GM18499 (cell line): ENCODE measurements at regions not wholly inside any gene's neighbourhood (a gene's known extent, or its start where the extent isn't known, plus 50 kb on each side); places are given as distances from the start of the nearest gene placed in this dataset.

Experiments
- ATAC-seq: cut with Tn5 transposase; IDR thresholded peaks from one replicate; pipeline ENCODE4 v1.9.1; 2021; ENCODE audit warnings: moderate number of reproducible peaks; ENCODE audit not compliant: insufficient read depth, unreplicated experiment

DNA sequence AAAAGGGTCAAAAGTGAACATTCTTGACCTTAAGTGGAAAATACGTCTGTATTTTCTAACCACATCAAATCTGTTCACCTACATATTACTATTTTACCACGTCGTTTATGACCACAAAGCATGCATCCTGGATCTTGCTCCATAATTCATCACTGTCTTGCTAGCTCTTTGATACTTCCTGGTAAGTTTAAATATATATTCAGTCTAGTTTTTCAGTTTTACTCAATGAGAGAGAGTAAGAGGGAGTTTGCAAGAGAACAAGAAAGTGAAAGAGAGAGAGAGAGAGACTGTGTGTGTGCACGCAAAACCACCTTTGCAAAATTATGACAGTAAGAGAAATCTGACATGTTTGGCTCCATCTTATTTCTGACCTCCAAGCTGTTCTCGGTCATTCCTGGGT lies 173.7 kb upstream of the GALNTL6 start:
- ATAC-seq = peak; percentile 96

DNA sequence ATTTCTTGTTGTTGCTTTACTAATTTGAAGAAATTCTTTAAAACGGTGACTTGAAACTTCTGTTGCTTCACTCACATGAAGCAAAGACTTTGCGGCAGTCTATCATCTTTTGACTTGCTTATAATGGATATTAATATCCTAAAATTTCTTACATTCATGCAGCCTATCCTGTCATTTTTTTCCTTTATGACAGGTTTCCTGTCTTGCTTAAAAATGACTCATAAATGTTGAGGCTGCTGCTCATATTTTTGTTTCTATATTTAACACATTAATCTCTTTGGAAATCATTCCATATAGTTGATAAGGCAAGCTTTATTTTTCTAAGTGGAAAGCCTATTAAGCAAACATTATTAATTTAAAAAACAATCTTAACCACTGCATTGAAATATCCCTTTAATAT lies 176.6 kb upstream of the GALNTL6 start:
- ATAC-seq = no peak

DNA sequence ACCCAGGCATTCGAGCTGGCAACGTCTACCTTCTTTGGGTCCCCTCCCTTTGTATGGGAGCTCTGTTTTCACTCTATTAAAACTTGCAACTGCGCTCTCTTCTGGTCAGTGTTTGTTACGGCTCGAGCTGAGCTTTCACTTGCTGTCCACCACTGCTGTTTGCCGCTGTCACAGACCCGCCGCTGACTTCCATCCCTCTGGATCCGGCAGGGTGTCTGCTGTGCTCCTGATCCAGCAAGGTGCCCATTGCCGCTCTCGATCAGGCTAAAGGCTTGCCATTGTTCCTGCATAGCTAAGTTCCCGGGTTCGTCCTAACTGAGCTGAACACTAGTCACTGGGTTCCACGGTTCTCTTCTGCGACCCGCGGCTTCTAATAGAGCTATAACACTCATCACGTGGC lies 183.5 kb upstream of the GALNTL6 start:
- ATAC-seq = no peak

DNA sequence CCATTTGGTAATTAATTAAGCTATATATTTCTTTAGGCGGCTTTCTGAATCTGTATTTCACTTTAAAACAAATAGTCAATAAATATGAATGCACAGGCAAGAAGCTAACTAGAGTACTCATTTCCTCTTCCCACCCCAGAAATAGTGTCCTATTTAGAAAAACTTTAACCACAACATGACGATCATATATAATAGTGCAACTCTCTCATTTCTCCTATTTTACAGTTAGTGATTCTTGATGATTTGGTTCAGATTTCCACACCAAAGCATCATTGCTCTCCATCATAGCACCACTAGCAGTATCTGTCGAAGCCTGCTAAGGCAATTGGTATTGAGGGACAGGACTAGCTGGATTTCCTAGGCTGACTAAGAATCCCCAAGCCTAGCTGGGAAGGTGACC lies 184.0 kb upstream of the GALNTL6 start:
- ATAC-seq = peak; percentile 97

DNA sequence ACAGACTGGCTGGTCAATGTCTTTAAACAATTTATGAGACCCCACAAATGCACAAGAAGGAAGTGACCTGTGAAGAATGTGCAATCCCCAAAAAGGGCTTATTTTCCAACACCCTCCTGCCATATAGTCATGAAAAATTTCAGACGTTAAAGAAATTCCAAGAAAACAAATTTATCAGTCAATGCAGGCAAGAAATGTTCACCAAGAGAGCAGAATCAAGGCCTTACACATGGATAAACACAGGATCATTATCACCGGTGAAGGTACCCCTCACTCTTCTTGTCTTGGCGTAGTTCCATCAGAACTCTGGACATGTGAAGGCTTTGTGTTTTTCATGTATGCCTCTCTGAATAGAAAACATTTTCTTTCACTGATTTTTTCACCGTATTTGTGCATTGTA lies 186.7 kb upstream of the GALNTL6 start:
- no peak for ATAC-seq

DNA sequence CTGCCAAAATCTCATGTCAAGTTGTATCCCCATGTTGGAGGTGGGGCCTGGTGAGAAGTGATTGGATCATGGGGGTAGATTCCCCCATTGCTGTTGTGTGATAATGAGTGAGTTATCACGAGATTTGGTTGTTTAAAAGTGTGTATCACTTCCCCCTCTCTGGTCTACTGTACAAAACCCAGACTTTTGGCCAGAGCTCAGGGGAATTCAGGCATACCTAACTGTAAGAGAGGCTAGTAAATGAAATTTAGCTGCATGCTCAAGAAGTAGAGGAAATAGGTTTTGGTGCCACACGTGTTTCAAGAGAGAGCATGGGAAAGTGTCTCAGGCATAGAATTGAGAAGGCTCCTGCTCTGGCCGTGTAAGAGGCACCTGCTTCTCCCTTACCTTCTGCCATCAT lies 190.5 kb upstream of the GALNTL6 start:
- ATAC-seq = peak; percentile 41

DNA sequence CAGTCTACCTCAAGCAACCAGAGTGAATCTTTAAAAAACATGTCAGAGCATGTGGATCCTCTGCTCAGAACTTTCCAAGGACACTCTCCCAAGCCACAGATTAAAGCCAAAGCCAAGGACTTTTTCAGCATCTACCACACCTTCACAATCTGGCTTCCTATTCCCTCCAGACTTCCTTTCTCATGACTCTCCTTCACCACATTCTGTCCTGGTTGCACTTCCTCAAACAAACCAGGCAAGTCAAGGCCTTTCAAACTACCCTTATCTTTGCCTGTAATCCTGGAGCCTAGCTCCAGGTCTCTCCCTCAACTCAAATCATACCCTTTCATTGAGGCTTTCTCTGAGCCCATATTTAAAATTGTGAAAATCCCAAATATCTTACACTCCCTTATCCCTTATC lies 191.6 kb upstream of the GALNTL6 start:
- no peak for ATAC-seq

DNA sequence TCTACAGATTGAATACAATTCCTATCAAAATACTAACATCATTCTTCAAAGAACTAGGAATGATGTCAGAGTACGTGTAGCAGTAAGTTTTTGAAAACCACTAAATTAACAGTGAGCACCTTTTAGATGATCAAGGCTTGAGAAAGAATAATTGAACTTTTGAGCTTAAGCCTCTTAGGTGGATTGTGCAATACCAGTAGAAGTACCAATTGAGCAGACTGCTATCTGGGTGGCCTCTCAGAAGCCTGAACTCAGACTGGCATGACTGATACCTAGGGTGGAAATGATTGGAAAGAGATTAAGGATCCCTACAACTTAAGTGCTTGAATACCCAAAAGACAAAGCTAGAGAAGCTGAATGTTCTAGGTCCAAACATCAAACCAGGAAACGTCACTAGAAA lies 200.3 kb upstream of the GALNTL6 start:
- ATAC-seq = no peak

DNA sequence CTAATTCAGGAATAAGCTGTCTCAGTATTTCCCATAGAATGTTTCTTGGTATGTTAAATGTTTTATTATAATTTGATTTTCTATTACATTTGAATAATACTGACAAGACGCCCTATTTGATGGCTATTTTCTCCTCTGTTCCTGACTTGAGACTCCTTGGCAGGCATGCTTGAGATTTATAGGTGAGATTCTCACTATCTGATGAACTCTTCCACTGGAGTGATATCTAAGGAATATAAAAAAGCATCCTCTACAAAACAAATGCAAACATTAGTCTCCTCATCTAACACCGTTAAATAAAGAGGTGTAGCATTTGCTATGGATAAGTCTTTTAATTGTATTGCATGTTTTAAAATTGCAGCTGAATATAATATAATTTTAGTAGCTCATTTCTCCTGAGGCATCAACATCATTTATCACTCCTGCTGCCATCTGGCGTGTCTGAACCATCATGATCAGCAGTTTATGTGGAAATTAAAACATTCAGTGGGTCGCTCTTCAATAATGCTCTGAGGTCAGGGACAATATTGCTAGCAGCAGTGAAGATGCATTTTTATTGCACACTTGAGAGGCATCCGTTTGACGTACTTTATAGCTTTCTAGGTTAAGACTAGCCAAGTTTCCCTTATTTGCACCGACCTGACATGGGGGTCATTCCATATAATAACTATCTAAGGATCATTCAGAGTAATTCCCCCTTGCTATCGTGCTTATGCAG lies 210.4 kb upstream of the GALNTL6 start:
- no peak for ATAC-seq

DNA sequence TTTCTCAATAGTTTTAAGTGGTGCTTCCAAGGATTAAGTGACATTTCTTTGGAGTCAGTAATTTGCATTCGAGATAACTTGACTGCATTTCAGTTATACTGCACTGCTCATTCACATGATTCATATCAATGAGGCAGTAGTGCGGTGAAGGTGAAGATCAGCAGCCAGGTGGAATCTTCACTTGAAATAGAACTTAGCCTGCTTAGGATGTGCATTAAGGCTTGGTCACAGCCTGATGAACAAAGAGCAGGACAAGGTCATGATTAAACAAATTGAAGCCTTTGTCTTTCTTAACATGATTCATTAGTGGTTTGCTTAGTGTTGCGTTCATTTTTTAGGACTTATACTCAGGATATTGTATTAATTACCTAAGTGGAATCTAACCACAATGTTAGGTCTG lies 212.1 kb upstream of the GALNTL6 start:
- ATAC-seq = no peak

DNA sequence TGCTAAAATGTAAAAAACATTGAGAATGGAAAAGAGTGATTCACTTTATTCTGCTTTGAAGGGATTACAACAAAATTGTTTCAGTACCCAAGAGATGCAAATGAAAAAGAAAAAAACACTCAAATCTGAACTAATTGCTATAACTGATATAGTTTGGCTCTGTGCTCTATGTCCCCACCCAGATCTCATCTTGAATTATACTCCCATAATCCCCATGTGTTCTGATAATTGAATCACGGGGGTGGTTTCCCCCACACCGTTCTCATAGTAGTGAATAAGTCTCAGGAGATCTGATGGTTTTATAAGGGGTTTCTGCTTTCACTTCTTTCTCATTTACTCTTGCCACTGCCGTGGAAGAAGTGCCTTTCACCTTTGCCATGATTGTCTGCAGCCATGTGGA lies 213.6 kb upstream of the GALNTL6 start:
- no peak for ATAC-seq

DNA sequence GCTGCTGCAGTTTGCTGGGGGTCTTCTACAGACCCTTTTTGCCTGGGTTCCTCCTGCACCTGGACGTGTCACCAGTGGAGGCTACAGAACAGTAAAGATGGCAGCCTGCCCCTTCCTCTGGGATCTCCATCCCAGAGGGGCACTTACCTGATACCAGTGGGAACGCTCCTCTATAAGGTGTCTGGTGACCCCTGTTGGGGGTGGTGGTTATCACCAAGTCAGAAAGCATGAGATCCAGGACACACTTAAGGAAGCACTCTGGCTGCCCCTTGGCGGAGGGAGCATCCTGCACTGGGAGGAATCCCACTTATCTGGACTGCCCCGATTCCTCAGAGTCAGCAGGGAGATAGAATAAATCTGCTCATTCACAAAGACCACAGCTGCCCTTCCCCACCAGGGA lies 218.9 kb upstream of the GALNTL6 start:
- no peak for ATAC-seq

DNA sequence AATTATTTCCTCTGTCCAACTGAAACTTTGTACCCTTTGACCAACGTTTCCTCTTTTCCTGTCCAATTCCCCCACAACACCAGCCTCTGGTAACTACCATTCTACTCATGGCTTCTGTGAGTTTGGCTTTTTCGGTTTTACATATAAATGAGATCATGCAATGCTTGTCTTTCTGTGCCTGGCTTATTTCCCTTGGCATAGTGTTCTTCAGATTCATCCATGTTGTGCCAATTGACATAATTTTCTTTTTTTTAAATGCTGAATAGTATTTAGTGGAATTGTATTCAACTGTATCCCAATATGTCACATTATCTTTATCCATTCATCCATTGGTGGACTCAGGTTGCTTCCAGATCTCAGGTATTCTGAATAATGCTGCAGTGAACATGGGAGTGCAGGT lies 222.5 kb upstream of the GALNTL6 start:
- no peak for ATAC-seq

DNA sequence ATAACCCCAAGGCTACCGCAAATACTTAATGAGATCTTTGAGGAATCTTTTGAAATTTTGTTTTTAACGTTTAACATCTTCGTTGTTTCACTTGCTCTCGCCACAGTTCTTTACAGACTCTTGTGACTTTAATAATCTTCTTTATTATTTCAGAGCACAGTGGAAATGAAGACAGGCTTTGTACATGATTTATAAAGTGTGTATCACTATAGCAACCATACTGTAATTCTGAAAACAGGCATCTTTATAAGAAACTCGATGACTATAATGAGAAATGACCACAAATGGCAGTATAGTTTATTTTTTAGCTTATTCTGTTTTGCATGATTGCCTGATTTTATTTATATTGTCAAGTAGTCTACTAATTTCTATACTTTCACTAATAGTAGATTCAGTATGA lies 224.4 kb upstream of the GALNTL6 start:
- no peak for ATAC-seq

DNA sequence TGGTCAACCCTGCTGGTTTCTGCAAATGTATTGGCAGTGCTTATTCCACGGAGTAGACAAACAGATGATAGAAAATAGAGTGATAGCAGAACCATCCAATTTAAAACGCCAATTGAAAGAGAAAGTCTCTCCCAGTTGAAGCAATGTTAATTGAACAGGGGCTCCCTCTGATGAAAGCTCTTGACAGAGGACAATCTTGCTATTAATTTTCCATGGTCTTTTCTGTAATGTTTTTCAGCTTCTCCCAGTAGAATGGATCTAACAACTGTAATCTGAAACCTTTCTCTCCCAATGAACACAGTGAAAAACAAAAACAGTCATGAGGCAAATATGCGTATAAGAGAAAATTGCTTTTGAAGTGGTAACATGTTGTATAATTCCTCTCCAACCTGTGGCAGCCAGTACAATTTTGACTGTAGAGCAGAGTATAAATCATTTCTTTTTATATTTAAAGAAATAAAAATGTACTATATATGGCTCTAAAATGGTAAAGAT lies 225.1 kb upstream of the GALNTL6 start:
- ATAC-seq = no peak

DNA sequence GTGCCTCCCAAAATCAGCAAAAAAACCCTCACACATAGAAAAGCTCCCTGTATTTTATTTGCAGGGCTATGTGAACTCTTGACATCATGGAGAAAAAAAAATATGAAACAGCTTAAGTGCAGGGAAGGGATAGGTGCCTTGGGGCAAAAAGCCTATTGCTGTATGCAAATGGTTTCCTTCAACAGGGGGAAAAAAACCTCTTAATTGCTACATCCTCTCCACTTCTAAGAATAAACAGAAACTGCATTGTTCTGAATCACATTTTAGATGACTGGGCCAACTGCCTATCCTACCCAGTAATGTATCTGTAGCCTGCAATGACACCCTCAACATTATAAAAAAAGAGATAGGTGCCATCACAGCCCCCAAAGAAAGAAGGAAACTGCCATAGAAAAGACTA lies 229.4 kb upstream of the GALNTL6 start:
- ATAC-seq = peak; percentile 58

DNA sequence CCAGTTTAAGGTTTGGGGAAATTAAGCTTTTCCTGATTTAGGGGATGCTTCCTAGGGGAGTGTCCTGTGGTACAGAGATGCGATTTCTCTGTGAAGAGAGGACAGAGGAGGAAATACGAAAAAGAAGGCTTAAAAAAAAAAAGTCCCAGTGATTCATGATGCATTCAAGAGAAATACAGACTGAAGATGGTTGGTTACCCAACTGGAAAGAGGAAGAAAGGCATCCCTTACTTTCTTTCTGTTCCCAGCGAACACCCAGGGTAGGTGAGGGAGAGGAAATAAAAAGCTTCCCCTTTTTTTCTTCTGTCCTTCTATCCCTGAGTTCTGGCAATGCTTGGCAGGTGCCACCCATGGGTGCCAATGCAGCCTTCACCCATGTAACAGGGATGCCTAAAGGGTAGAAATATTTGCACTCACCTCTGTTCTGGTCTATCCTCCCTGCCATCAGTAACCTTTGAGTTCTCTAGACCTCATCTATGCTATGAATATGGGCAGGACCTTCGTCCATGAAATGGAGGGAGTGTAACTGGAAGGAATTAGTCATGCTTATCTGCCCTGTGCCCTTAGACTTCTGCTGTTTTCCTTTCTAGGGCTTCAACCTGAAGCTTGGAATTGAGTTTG lies 230.1 kb upstream of the GALNTL6 start:
- no peak for ATAC-seq

DNA sequence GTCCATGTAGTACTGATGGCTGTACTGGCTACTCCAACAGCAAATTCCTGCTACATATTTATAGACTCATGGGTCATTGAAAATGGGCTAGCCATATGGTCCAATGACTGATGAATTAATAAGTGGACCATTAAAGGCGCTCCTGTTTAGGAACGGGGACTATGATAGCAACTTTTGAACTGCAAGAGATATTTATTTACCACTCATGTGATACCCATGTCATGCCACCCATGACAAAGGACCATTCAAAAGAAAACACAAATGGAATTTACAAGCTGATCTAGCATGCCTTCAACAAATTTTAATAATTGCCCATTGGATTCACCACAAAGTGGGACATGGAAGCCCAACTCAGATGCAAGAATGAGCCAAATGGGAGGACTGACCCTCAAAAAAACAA lies 240.0 kb upstream of the GALNTL6 start:
- ATAC-seq = no peak

DNA sequence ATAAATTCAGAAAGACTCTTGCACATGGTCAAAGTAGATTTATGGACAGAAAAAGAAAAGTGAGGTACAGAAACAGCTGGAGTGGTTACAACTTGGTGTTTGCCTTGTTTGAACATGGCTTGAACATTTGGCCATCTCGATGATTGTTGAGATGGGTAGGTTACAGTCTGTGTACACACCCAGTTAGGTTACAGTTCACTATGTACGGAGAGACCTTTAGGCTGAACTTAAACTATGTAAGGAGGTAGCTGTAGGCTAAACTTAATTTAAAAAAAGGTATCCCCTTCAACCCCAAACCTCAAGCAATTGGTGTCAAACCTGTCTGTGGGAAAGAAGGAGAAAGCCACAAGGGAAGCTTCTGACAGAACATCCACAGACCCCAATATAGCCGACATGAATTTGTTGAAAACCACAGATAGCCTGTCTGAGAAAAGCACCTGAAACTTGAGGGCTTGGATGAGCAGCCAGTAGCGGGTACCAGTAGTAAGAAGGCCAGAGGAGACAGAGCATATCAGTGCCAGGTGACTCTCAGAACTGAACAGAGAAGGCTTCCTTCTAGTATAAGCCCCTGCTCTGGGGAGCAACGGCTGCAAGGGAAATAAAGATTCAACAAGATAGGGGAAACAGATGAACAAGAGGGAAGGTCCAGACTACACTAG lies 247.9 kb upstream of the GALNTL6 start:
- ATAC-seq = no peak

DNA sequence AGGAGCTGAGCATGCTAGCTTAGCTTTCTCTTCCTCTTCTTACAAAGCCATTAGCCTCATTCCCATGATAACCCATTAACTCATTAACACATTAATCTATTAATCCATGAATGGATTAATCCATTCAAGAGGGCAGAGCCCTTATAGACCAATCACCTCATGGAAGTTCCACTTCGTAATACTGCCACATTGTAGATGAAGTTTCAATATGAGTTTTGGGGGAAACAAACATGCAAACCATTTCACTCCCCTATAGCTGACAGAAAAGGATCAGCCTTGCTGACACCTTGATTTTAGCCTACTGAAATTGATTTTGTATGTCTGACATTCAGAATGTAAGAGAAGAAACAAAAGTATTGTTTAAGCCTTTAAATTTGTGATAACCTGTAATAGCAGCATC lies 251.8 kb upstream of the GALNTL6 start:
- ATAC-seq = peak; percentile 80

DNA sequence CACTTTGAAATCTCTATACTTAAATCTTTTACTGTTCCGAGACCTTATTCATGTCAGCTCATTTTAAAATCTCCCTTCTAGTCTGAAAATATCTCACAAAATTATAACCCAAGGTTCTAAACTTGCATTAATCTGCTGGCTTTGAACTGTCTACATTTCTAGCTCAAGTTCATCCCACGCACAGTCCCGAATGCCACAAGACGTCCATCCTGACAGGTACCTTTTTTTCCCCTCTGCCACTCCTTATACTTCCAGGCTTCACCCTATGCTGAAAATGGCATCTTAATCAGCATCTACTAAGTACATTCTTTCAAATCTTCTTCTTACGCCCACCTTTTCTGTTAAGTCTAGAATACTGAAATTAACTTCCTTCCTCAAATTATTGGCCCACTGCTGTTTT lies 259.2 kb upstream of the GALNTL6 start:
- ATAC-seq = no peak

DNA sequence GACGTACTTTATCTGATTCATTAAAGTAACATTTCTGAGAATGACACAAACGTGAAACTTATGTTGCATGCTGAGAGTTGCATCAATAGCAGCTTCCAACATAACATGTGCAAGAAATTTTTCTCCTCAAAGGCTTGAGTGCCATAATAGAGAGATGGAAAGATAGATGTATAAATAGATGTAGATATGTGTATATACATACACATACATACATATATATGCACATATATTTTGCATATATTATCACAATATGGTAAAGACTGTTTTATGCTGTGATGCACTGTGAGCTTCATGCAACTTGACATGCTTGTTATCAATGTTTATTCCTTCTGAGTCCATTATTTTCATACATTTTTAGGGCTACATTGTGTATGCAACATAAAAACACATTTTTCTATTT lies 270.6 kb upstream of the GALNTL6 start:
- ATAC-seq = no peak
